ENCODE measurements at regions not wholly inside any gene's neighbourhood (a gene's known extent, or its start where the extent isn't known, plus 50 kb on each side); places are given as distances from the start of the nearest gene placed in this dataset.
"Not testable (repeated sequence)": the region's sequence is repeated elsewhere in the genome, so short reads cannot be mapped to it uniquely, and the experiment has no call there.

- DNase-seq = no peak
Observed at GRCh38 chr12:125836647-125837046, 771.4 kb downstream of the AACS start.

GRCh38 chr12:125841332-125841731 lies 776.1 kb downstream of the AACS start:
- DNase-seq = no peak

- no peak for DNase-seq
Observed at GRCh38 chr12:125852116-125852515, 786.9 kb downstream of the AACS start.

GRCh38 chr12:125852679-125853078 lies 787.4 kb downstream of the AACS start:
- DNase-seq = no peak

GRCh38 chr12:125853670-125854069 lies 788.4 kb downstream of the AACS start:
- no peak for DNase-seq

GRCh38 chr12:125856366-125856765 lies 791.1 kb downstream of the AACS start:
- DNase-seq = no peak

GRCh38 chr12:125856896-125857295 lies 791.7 kb downstream of the AACS start:
- no peak for DNase-seq

GRCh38 chr12:125860672-125861288 lies 795.5 kb downstream of the AACS start:
- no peak for DNase-seq

GRCh38 chr12:125861299-125862281 lies 796.4 kb downstream of the AACS start:
- DNase-seq = no peak

- DNase-seq = not testable (repeated sequence)
Observed at GRCh38 chr12:125865236-125865635, 800.0 kb downstream of the AACS start.

GRCh38 chr12:125871811-125872594 lies 806.8 kb downstream of the AACS start:
- no peak for DNase-seq

GRCh38 chr12:125873016-125873415 lies 807.8 kb downstream of the AACS start:
- DNase-seq = no peak

- DNase-seq = no peak
Observed at GRCh38 chr12:125878483-125878882, 813.2 kb downstream of the AACS start.

GRCh38 chr12:125882141-125882540 lies 816.9 kb downstream of the AACS start:
- DNase-seq = no peak

- no peak for DNase-seq
Observed at GRCh38 chr12:125888921-125889320, 823.7 kb downstream of the AACS start.

GRCh38 chr12:125889742-125890141 lies 824.5 kb downstream of the AACS start:
- DNase-seq = no peak

- DNase-seq = no peak
Observed at GRCh38 chr12:125890366-125890905, 825.2 kb downstream of the AACS start.

- DNase-seq = no peak
Observed at GRCh38 chr12:125890971-125891370, 825.7 kb downstream of the AACS start.

- no peak for DNase-seq
Observed at GRCh38 chr12:125892276-125892675, 827.0 kb downstream of the AACS start.

GRCh38 chr12:125902991-125903390 lies 837.8 kb downstream of the AACS start:
- no peak for DNase-seq

- no peak for DNase-seq
Observed at GRCh38 chr12:125907351-125907750, 842.1 kb downstream of the AACS start.

GRCh38 chr12:125919856-125920470 lies 854.7 kb downstream of the AACS start:
- no peak for DNase-seq

- DNase-seq = no peak
Observed at GRCh38 chr12:125922330-125922729, 857.1 kb downstream of the AACS start.
